ENCODE measurements at regions not wholly inside any gene's neighbourhood (a gene's known extent, or its start where the extent isn't known, plus 50 kb on each side); places are given as distances from the start of the nearest gene placed in this dataset.
A peak's percentile ranks its signal among the peaks of the same experiment; 100 is the strongest.

DNA sequence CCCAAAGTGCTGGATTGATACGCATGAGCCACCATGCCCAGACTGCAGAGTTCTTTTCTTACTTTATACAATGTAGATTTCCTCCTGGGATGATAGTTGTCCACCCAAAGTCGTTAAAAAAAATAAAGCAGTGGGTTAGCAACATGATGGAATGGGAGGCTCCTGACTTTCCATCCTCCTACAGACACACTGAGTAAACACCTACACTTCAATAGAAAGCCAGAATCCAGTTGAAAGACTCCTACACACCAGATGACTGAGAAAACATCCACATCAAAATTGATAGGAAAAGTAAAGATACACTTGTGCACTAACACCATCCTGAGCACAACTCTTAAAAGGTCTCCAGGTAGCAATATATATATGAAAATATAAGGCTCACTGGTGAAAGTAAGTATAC lies 95.0 kb upstream of the TUT7 start:
- ATAC-seq (ENCODE audit: low read depth in 2 of 2): no peak
- peaks cover 4% of the 10 kb centered on the region for H3K27me3 ChIP-seq (ENCODE audit: control insufficient read depth, insufficient read depth, low read length)
- Mint-ChIP-seq H3K27me3 (peaks cover 16% of the 10 kb centered on the region), H3K27ac (no peak overlapping the region), H3K9me3 (peaks cover 0 to 1% (median 0%) of the 10 kb centered on the region in 7 donors), H3K36me3 (no peaks in the 10 kb centered on the region), H3K4me1 (no peaks in the 10 kb centered on the region), H3K4me3 (no peak overlapping the region)
- no peak for DNase-seq
- no peaks in the 10 kb centered on the region for H3K9me3 ChIP-seq (ENCODE audit: control insufficient read depth in 2 of 2, low read length in 2 of 2)
- H3K4me3 ChIP-seq (ENCODE audit: low read depth, low read length): no peak overlapping the region
- H3K4me1 ChIP-seq (ENCODE audit: control insufficient read depth, insufficient read depth, low read length, poor library complexity, severe bottlenecking): no peaks in the 10 kb centered on the region
- H3K27ac ChIP-seq (ENCODE audit: insufficient read depth, low read length, poor library complexity, severe bottlenecking): no peak overlapping the region
- H3K36me3 ChIP-seq (ENCODE audit: control insufficient read depth, insufficient read depth, low read length): no peaks in the 10 kb centered on the region

DNA sequence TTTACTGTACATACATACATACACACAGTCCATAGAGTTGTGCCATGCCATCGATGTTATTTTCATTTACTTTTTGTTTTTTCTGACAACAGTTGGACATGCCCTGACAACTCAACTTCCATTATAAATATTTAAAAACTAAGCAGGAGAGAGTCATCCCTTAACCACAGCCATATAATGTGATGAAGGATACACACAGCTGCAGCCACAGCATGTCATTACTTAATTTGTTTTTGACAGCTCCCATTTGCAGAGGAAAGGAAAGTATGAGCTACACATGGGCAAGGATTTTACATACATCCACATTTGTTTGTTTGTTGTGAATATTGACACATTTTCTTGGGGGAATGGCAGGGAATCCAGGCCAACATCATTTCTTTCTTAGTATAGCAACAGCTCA lies 91.5 kb upstream of the TUT7 start:
- DNase-seq (no peak), ATAC-seq (ENCODE audit: low read depth in 2 of 2) (no peak)
- Mint-ChIP-seq H3K36me3 (no peaks in the 10 kb centered on the region), H3K27me3 (peaks cover 25% of the 10 kb centered on the region), H3K4me3 (no peak overlapping the region), H3K27ac (no peak overlapping the region), H3K9me3 (peaks cover 0 to 1% (median 0%) of the 10 kb centered on the region in 7 donors), H3K4me1 (no peaks in the 10 kb centered on the region)
- Histone ChIP-seq H3K4me3 (ENCODE audit: low read depth, low read length) (no peak overlapping the region), H3K36me3 (ENCODE audit: control insufficient read depth, insufficient read depth, low read length) (no peaks in the 10 kb centered on the region), H3K9me3 (ENCODE audit: control insufficient read depth in 2 of 2, low read length in 2 of 2) (no peaks in the 10 kb centered on the region), H3K27ac (ENCODE audit: insufficient read depth, low read length, poor library complexity, severe bottlenecking) (no peak overlapping the region), H3K4me1 (ENCODE audit: control insufficient read depth, insufficient read depth, low read length, poor library complexity, severe bottlenecking) (no peaks in the 10 kb centered on the region), H3K27me3 (ENCODE audit: control insufficient read depth, insufficient read depth, low read length) (peaks cover 4% of the 10 kb centered on the region)

DNA sequence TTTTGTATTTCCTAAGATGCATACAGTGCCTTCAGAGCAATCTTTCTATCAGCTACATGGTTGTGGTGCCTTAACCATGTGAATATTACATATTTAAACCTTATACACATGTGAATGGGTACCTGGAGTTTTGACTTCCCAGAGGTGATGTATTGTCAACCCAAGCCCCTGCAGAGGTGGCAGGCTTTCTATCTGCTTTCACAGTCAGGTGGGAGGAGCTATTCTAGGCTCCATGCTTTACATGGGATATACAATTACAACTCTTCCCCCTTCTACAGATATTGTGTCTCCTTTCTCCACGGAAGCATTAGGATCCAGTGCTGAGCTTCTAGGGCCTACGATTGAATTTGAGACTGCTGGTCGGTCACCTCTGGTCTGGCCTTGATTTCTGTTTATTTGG lies 89.8 kb upstream of the TUT7 start:
- no peak overlapping the region for H3K4me3 Mint-ChIP-seq
- no peak for DNase-seq
- H3K27ac Mint-ChIP-seq: no peak overlapping the region
- H3K36me3 Mint-ChIP-seq: no peaks in the 10 kb centered on the region
- no peaks in the 10 kb centered on the region for H3K4me1 ChIP-seq (ENCODE audit: control insufficient read depth, insufficient read depth, low read length, poor library complexity, severe bottlenecking)
- no peak for ATAC-seq (ENCODE audit: low read depth in 2 of 2)
- H3K4me1 Mint-ChIP-seq: no peaks in the 10 kb centered on the region
- peaks cover 4% of the 10 kb centered on the region for H3K27me3 ChIP-seq (ENCODE audit: control insufficient read depth, insufficient read depth, low read length)
- peaks cover 0 to 4% (median 0%) of the 10 kb centered on the region in 7 donors for H3K9me3 Mint-ChIP-seq
- H3K9me3 ChIP-seq (ENCODE audit: control insufficient read depth in 2 of 2, low read length in 2 of 2): no peaks in the 10 kb centered on the region
- H3K27me3 Mint-ChIP-seq: peaks cover 25% of the 10 kb centered on the region
- H3K36me3 ChIP-seq (ENCODE audit: control insufficient read depth, insufficient read depth, low read length): no peaks in the 10 kb centered on the region
- H3K4me3 ChIP-seq (ENCODE audit: low read depth, low read length): no peak overlapping the region
- no peak overlapping the region for H3K27ac ChIP-seq (ENCODE audit: insufficient read depth, low read length, poor library complexity, severe bottlenecking)

DNA sequence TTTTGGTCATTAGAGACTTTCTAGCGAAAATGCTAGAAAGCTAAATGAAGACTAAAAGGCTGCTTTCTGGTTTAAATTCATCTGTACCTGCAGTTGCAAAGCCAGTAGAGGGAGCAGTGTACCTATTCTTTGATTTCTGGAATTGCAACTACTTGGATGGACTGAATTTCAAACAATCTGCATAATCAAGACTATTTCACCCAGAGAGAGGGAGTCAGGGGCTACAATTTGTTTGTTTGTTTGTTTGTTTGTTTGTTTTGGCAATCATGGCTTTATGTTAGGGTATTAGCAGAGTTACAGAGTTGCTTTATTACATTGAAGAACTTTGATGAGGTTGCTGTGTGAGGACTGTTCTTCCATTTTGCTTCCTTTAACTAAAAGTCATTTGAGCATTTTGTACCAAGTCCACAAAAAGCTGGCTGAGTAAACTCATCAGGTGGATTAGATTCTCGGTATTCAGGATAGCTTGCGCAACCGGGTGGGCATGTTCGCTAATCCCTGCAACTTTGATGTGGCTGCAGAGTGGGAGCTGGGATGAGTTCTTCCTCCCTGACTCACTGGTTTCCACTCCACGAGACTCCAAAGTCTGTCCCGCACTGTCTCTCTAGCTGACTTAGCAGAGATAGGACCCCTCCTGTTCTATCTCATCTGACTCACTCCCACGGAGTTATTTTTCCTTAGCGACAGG lies 80.0 kb upstream of the TUT7 start:
- H3K9me3 Mint-ChIP-seq: peaks cover 0 to 4% (median 0%) of the 10 kb centered on the region in 7 donors
- no peaks in the 10 kb centered on the region for H3K4me1 Mint-ChIP-seq
- H3K4me3 Mint-ChIP-seq: no peak overlapping the region
- Histone ChIP-seq H3K27me3 (ENCODE audit: control insufficient read depth, insufficient read depth, low read length) (no peaks in the 10 kb centered on the region), H3K36me3 (ENCODE audit: control insufficient read depth, insufficient read depth, low read length) (no peaks in the 10 kb centered on the region), H3K27ac (ENCODE audit: insufficient read depth, low read length, poor library complexity, severe bottlenecking) (no peak overlapping the region), H3K4me1 (ENCODE audit: control insufficient read depth, insufficient read depth, low read length, poor library complexity, severe bottlenecking) (no peaks in the 10 kb centered on the region), H3K9me3 (ENCODE audit: control insufficient read depth in 2 of 2, low read length in 2 of 2) (no peaks in the 10 kb centered on the region), H3K4me3 (ENCODE audit: low read depth, low read length) (no peak overlapping the region)
- peak overlapping the region in 1 of 3 donors; percentile 38 for H3K27ac Mint-ChIP-seq
- peaks cover 18% of the 10 kb centered on the region for H3K27me3 Mint-ChIP-seq
- no peak for ATAC-seq (ENCODE audit: low read depth in 2 of 2)
- H3K36me3 Mint-ChIP-seq: no peaks in the 10 kb centered on the region
- DNase-seq: peak in 2 of 3 donors; percentile 4 to 34

DNA sequence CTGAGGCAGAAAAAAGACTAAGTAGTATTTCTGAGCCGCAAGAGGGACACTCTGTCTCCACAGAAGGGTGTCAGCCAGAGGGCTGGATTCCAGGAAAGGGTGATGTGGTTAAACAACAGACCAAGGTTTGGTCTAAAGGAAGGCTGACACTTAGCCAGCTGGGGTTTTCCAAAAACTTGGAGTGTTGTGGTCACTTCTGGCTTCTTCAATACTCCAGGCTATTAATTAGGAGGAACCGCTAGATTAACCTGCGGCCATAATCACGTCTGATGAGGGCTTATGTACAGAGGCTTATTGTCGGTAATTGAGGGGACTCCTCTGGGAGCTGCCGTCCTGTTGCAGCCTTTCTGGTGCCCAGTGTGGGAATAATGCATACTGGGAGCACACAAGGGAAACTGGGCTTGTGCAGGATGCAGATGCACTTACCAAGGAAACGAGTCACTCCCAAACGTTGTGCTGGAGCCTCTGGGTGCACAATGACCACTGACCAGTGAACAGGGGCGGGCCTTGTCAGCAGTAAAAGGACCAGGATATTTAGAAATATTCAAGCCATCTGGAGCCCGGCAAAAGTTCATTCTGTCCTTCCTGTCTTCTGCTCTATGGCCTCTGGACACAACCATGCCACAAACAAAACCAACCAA lies 70.2 kb upstream of the TUT7 start:
- Histone ChIP-seq H3K27me3 (ENCODE audit: control insufficient read depth, insufficient read depth, low read length) (no peaks in the 10 kb centered on the region), H3K4me1 (ENCODE audit: control insufficient read depth, insufficient read depth, low read length, poor library complexity, severe bottlenecking) (no peaks in the 10 kb centered on the region), H3K36me3 (ENCODE audit: control insufficient read depth, insufficient read depth, low read length) (no peaks in the 10 kb centered on the region), H3K27ac (ENCODE audit: insufficient read depth, low read length, poor library complexity, severe bottlenecking) (no peak overlapping the region), H3K9me3 (ENCODE audit: control insufficient read depth in 2 of 2, low read length in 2 of 2) (no peaks in the 10 kb centered on the region), H3K4me3 (ENCODE audit: low read depth, low read length) (no peak overlapping the region)
- DNase-seq: no peak
- ATAC-seq (ENCODE audit: low read depth in 2 of 2): no peak
- H3K27ac Mint-ChIP-seq: no peak overlapping the region
- H3K4me3 Mint-ChIP-seq: no peak overlapping the region
- no peaks in the 10 kb centered on the region for H3K4me1 Mint-ChIP-seq
- H3K9me3 Mint-ChIP-seq: no peaks in the 10 kb centered on the region
- H3K36me3 Mint-ChIP-seq: no peaks in the 10 kb centered on the region
- H3K27me3 Mint-ChIP-seq: peaks cover 9% of the 10 kb centered on the region

DNA sequence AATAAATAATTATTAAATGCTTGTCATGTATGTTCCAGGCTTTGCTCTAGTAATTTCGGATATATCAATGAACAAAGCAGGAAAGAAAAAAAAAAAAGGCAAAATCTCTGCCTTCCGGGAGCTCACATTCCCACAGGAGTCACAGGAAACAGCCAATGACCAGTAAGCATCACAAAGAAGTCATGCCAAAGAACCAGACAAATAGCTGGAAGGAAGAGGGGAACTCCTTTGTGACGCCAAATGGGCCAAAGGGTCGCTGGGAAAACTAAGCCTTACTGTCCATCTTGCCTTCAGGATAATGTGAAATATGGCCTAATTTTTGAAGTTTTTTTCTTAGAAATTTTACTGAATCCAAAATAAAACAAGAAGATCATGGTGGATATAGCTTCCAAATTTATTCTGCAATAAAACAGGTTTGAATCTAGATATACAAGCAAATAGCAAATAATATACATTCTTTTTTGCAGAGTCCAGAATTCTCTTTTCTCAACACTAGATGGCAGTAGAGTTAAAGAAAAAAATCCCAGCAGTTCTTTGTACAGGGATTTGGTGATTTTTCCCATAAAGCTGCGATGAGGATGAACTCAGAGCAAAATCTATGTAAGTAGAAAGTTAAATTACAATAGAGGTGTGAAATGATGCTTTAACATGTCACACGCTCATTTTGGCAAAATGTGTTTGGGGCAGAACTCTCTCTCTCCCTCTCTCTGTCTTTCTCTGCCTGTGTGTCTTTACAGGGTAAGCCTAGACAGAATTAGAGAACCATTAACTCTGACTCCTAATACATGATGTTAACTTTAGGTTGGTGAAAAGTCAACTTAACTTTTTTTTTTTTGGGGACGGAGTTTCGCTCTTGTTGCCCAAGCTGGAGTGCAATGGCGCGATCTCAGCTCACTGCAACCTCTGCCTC lies 60.0 kb upstream of the TUT7 start:
- no peaks in the 10 kb centered on the region for H3K9me3 Mint-ChIP-seq
- H3K4me3 Mint-ChIP-seq: no peak overlapping the region
- H3K27me3 Mint-ChIP-seq: peaks cover 16% of the 10 kb centered on the region
- H3K36me3 Mint-ChIP-seq: no peaks in the 10 kb centered on the region
- DNase-seq (peak in 2 of 3 donors; percentile 27 to 29), ATAC-seq (ENCODE audit: low read depth in 2 of 2) (no peak)
- no peak overlapping the region for H3K4me3 ChIP-seq (ENCODE audit: low read depth, low read length)
- no peaks in the 10 kb centered on the region for H3K4me1 Mint-ChIP-seq
- no peaks in the 10 kb centered on the region for H3K4me1 ChIP-seq (ENCODE audit: control insufficient read depth, insufficient read depth, low read length, poor library complexity, severe bottlenecking)
- no peak overlapping the region for H3K27ac Mint-ChIP-seq
- peaks cover 9% of the 10 kb centered on the region for H3K27me3 ChIP-seq (ENCODE audit: control insufficient read depth, insufficient read depth, low read length)
- H3K9me3 ChIP-seq (ENCODE audit: control insufficient read depth in 2 of 2, low read length in 2 of 2): no peaks in the 10 kb centered on the region
- no peaks in the 10 kb centered on the region for H3K36me3 ChIP-seq (ENCODE audit: control insufficient read depth, insufficient read depth, low read length)
- H3K27ac ChIP-seq (ENCODE audit: insufficient read depth, low read length, poor library complexity, severe bottlenecking): no peak overlapping the region

DNA sequence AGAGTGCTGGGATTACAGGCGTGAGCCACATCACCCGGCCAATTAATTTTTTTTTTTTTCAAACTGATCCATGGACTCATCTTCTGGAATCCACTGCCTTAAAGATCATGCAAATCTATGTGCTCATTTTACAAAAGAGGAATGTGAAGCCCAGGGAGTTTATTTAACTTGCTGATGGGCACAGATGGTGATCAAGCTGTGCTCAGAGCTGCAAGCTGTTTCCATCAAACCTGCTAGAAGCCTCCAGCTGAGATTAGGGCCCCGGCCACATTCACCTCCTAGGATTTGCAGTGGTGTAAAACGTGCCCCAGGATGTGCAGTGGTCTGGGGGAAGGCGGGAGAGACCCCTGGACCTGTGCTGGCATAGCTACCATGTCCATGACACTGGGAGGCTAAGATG lies 56.1 kb upstream of the TUT7 start:
- H3K27ac ChIP-seq (ENCODE audit: insufficient read depth, low read length, poor library complexity, severe bottlenecking): no peak overlapping the region
- peaks cover 14% of the 10 kb centered on the region for H3K27me3 ChIP-seq (ENCODE audit: control insufficient read depth, insufficient read depth, low read length)
- Mint-ChIP-seq H3K9me3 (no peaks in the 10 kb centered on the region), H3K27ac (no peak overlapping the region), H3K4me1 (peaks cover 0 to 2% (median 0%) of the 10 kb centered on the region in 4 donors), H3K36me3 (no peaks in the 10 kb centered on the region), H3K27me3 (peaks cover 33% of the 10 kb centered on the region), H3K4me3 (no peak overlapping the region)
- H3K36me3 ChIP-seq (ENCODE audit: control insufficient read depth, insufficient read depth, low read length): no peaks in the 10 kb centered on the region
- DNase-seq (no peak), ATAC-seq (ENCODE audit: low read depth in 2 of 2) (no peak)
- no peaks in the 10 kb centered on the region for H3K9me3 ChIP-seq (ENCODE audit: control insufficient read depth in 2 of 2, low read length in 2 of 2)
- no peaks in the 10 kb centered on the region for H3K4me1 ChIP-seq (ENCODE audit: control insufficient read depth, insufficient read depth, low read length, poor library complexity, severe bottlenecking)
- H3K4me3 ChIP-seq (ENCODE audit: low read depth, low read length): no peak overlapping the region

Measured in CD4-positive, CD25-positive, alpha-beta regulatory T cell (primary cell).